NOMO-1 (cell line): ENCODE measurements at regions not wholly inside any gene's neighbourhood (a gene's known extent, or its start where the extent isn't known, plus 50 kb on each side); places are given as distances from the start of the nearest gene placed in this dataset.
A peak's percentile ranks its signal among the peaks of the same experiment; 100 is the strongest.

ENCODE experiments used
- DNase-seq, 2 experiments: peaks; one replicate each; lab custom pipeline; 2025; ENCODE audit not compliant: unreplicated experiment in 2 of 2; lab: John Stamatoyannopoulos, UW

GRCh38 chr9:88326936-88327335, 61.3 kb upstream of the SPIN1 start:
- no peak for DNase-seq

DNA sequence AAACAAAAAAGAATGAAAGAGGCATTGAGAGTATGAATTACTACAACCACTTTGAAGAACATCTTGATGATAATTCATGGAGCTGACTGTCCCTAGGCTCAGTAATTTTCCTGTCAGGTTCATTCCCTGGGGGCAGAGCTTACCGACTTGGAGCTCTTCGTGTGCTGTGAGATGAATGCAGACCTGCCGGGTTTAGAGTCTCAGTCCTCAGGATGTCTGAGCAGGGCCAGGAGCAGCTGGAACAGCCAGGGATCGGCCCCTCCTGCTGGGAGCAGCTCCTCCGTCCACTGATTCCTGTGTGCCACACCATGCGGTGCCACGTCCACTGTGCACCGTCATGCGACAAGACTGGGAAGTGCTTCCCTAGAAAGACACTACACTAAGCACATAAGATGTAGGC, 62.2 kb upstream of the SPIN1 start:
- DNase-seq, result no peak

GRCh38 chr9:88322906-88323566, 65.2 kb upstream of the SPIN1 start:
- DNase-seq, result peak; percentile 70 to 88

DNA sequence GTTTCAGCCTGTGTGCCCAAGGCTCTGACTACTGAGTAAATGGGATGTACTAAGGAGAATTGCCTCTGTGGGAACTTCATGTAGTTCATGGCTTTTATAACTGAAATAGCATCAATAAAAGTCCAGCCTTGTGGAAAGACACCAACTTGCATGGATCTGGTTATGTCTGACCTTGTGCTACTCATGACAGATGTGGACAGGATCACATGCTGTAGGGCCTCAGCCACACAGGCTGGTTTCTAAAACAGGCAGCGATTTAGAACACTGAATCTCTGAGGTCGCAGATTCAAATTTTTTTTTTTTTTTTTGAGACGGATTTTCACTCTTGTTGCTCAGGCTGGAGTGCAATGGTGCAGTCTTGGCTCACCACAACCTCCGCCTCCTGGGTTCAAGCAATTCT, 66.5 kb upstream of the SPIN1 start:
- no peak for DNase-seq

DNA sequence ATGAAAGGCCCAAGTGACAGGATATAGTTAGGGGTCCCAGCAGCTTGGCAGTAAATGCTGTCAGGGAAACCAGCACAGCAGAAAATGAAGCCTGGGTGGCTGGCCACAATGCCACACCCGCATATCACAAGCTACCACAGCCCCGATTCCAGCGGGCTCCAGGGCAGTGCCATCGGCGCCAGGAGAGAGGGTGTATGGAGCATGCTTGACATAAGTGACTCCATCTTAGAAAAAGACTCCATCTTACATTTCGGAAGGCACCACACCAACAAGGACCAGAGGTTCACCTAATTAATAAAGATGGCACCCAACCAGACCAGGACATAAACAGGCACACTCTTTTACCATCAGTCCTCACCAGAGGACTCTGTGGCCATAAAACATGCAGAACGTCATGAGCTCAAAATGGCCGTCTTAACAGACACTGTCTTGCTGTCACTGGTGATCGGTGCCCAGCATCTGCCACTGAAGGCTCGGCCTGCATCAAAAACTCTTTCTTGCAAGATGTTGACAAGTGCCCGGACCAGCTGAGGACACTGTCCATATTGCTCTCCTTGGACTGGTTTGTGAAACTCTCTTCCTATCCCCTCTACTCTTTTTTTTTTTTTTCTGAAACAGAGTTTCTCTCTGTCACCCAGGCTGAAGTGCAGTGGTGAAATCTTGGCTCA, 67.4 kb upstream of the SPIN1 start:
- no peak for DNase-seq

GRCh38 chr9:88319936-88320747, 68.1 kb upstream of the SPIN1 start:
- no peak for DNase-seq

DNA sequence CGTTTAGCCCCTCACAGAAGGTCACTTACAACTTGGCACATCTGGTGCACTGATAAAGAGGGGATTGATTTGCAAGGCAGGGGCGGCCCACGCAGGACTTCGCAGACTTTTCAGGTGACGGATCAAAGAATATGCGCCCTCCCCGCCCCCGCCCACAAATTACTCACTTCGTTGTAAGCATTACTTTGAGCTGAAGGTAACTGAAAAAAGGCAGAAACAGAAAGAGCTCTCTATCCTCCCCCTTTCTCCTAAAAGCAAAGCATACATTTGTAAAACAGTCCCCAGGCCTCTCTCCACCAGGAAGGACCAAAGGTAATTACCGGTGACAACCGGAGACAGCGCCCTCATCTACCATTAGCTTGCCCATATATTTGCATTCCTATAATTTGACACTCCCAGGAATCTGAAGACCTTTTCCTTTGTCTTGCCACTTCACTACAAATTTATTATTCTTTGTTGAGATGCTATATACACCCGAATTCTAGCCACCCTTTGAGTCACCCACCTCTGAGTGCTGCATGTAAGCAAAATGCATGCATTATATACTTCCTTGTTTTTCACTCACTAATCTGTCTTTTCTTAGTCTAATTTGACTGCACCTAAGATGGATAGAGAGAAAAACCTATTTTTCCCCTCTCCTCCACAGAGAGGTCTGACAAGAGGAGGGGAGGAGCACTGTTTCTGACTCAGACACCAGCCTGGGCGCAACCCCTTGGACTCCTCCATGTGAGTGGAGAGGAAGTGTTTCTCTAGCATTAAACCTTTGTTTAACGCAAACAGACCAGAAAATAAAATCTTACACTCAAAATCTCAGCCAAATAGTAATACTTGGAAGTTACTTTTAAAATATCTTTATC, 74.7 kb upstream of the SPIN1 start:
- DNase-seq, result no peak

DNA sequence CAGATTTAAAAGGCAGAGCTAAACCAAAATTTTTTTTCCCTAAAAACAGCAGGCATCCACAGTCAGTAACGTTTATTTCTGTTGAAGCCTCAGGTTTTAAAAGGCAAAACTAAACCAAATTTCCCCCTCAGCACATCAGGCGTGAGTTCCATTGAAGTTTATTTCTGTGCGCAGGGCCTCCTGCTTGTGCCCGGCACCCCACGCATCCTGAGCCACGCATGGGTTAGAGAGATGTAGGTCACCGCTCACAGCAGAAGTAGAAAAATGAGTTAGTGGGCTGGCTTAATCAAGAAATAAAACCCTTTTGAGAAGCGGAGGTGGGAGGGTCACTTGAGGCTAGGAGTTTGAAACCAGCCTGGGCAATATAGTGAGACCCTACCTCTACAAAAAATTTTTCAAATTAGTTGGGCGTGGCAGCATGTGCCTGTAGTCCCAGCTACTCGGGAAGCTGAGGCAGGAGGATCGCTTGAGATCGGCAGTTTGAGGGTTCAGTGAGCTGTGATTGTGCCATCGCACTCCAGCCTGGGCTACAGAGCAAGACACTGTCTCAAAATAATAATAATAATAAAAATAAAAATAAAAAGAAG, 75.6 kb upstream of the SPIN1 start:
- DNase-seq, result no peak

- no peak for DNase-seq
These were observed 76.2 kb upstream of the SPIN1 start for GRCh38 chr9:88312045-88312444.

DNA sequence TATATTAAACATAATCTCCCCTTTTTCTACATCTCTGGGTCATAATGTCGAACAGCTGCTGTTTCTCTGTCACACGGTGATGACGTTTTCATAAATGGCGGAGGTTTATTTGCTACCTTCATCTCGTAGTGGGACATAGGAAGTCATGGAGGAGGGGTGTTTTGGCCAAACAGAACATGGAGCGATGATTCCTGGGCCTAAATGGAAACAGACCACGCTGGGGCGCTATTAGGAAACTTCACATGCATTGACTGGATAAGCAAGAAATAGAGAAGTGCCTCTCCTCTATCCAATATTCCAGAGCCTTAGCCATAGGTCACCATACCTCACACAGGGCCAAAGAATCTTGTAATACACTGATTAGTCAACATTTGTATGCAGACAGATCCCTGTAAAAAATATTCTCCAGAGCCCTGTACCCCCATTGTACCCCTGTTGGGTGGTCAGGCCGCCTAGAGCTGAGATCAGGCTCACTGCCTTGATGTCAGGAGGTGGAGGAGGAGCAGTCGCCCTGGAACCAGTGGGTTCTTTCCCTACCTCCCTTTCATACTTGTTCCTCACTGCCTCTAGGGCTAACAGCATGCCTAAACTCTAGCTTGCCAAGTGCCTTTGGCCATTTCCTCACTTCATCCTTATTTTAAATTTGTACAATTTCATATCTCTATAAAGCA, 77.8 kb upstream of the SPIN1 start:
- DNase-seq, result peak; percentile 23 to 47

DNA sequence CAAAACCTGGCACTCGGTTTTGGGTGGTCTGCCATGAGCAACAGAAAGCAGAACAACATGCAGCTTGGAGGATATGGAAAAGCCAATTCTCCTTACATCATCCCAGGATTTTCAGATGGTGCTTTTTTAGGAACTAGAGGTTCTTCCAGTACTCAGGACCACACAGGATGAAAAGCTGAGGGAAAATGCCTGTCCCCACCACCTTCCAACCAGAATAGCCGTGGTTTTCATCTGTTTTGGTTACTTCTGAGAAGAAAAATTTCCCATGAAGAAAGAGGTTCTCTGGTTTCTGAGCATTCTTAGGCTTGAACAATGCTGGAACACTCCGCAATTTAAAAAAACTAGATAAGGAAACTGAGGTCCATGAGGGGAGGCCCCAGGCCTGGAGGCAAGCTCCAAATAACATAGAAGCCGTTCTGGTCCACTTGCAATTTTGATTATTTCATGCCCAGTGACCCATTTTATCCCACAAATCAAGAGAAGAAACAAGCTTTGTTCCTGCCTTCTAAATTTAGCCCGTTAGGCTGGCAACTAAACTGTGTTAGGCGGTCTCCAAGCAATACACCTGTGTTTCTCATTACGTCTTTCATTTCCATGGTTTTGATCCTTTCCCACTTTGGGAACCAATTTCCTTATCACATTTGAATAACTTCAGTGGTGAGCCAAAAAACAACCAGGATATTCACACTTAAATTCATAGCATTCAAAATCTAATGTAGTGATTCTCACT, 79.2 kb upstream of the SPIN1 start:
- DNase-seq, result no peak

GRCh38 chr9:88307136-88307535, 81.1 kb upstream of the SPIN1 start:
- no peak for DNase-seq

GRCh38 chr9:88303721-88304451, 84.4 kb upstream of the SPIN1 start:
- DNase-seq, result no peak

GRCh38 chr9:88302579-88303324, 85.5 kb upstream of the SPIN1 start:
- no peak for DNase-seq

DNA sequence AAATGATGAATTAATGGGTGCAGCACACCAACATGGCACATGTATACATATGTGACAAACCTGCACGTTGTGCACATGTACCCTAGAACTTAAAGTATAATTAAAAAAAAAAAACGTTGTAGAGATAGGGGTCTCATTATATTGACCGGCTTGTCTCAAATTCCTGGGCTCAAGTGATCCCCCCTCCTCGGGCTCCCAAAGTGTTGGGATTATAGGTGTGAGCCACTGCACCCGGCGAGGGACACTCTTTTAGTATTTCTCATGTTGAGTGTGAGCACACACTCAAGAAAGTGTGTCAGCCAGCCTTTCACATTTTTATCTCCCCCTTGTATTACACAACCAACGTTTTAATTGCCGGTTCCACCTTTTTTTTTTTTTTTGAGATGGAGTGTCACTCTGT, 87.7 kb upstream of the SPIN1 start:
- no peak for DNase-seq

DNA sequence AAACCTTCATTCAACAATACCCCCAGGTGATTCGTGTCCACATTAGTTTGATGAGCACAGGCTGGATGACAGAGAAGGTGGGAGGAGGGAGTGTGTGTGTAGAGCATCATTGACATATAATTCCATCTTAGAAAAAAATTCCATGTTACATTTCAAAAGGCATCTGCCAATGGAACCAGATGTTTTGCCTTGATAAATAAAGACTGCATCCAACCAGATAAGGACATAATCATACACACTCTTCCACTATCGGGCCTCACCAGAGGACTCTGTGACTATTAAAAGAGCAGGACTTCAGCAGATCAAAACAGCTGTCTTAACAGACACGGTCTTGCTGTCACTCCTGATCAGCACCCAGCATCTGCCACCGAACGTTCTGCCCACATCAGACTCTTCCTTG, 96.4 kb upstream of the SPIN1 start:
- DNase-seq, result no peak

- no peak for DNase-seq
These were observed 97.2 kb upstream of the SPIN1 start for GRCh38 chr9:88291056-88291455.

DNA sequence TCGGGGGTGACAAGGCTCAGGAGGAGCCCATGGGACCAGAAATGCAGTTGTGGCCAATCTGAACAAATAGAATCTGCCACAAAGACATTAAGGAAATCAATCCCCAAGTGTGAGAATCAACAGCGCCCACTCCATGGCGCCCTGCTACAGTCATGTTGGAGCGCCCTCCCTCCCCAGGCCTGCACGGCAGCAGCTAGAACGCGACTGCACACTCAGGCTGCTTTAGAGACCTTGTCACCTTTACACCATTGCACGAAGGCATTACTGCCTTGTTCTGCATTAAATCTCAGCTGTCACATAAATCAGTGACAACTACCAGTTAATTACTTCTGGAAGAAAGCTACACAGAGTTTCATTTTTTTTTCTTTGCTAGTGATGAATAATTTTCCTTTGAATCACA, 98.7 kb upstream of the SPIN1 start:
- no peak for DNase-seq
